ENCODE measurements at regions not wholly inside any gene's neighbourhood (a gene's known extent, or its start where the extent isn't known, plus 50 kb on each side); places are given as distances from the start of the nearest gene placed in this dataset.

- TF ChIP-seq CTCF (conservative IDR thresholded peaks at IDR 0.05; ENCODE audit: low read depth, low read length), result no peak
- no peak for TF ChIP-seq POLR2A (IDR thresholded peaks at IDR 0.05; ENCODE audit: low read depth, low read length)
- TF ChIP-seq RFX5 (IDR thresholded peaks at IDR 0.05; ENCODE audit: low read depth, low read length), result no peak
- TF ChIP-seq RAD21 (IDR thresholded peaks at IDR 0.05; ENCODE audit: low read length), result no peak
- TF ChIP-seq MAZ (IDR thresholded peaks at IDR 0.05; ENCODE audit: borderline replicate concordance, low read depth, low read length), result no peak
- no peak for TF ChIP-seq CEBPB (IDR thresholded peaks at IDR 0.05; ENCODE audit: low read depth, low read length)
- no peak for TF ChIP-seq FOS (IDR thresholded peaks at IDR 0.05; ENCODE audit: low read depth, low read length)
- no peak for TF ChIP-seq SMC3 (IDR thresholded peaks at IDR 0.05; ENCODE audit: low read depth, low read length)
- no peak for TF ChIP-seq USF2 (IDR thresholded peaks at IDR 0.05; ENCODE audit: low read depth, low read length)
- no peak for TF ChIP-seq NFE2L2 (IDR thresholded peaks at IDR 0.05; ENCODE audit: low read depth, low read length)
- TF ChIP-seq MAFK (IDR thresholded peaks at IDR 0.05; ENCODE audit: low read depth, low read length), result no peak
- no peak for TF ChIP-seq BHLHE40 (IDR thresholded peaks at IDR 0.05; ENCODE audit: low read depth, low read length)
- no peak for TF ChIP-seq MXI1 (IDR thresholded peaks at IDR 0.05; ENCODE audit: borderline replicate concordance, low read depth, low read length)
- no peak for TF ChIP-seq CHD1 (IDR thresholded peaks at IDR 0.05; ENCODE audit: low read depth, low read length)
Measured at GRCh38 chr17:5893741-5894140, 176.4 kb upstream of the WSCD1 start.
